Endodermal cell (in vitro differentiated cells): ENCODE measurements at regions not wholly inside any gene's neighbourhood (a gene's known extent, or its start where the extent isn't known, plus 50 kb on each side); places are given as distances from the start of the nearest gene placed in this dataset.

Experiments used
- DNase-seq: peaks from one replicate; pipeline ENCODE4 v3.0.0-alpha.2; 2017
- H3K27ac ChIP-seq: 2 replicates; pipeline ENCODE4 v1.5.1; 2013; ENCODE audit warnings: mild to moderate bottlenecking, low read depth, low read length, moderate library complexity
- H3K27me3 ChIP-seq: 2 replicates; pipeline ENCODE4 v1.6.1; 2013; ENCODE audit warnings: mild to moderate bottlenecking, low read length, moderate library complexity; ENCODE audit not compliant: insufficient read depth, control insufficient read depth, poor library complexity, severe bottlenecking
- H3K36me3 ChIP-seq: 2 replicates; pipeline ENCODE4 v1.7.0; 2013; ENCODE audit warnings: mild to moderate bottlenecking, low read length, moderate library complexity; ENCODE audit not compliant: control insufficient read depth, insufficient read depth
- H3K4me1 ChIP-seq: one replicate; pipeline ENCODE4 v1.7.0; 2013; ENCODE audit warnings: low read length; ENCODE audit not compliant: control insufficient read depth, insufficient read depth
- H3K4me3 ChIP-seq: 2 replicates; pipeline ENCODE4 v1.5.1; 2013; ENCODE audit warnings: mild to moderate bottlenecking, low read length, moderate library complexity
- H3K9ac ChIP-seq: 2 replicates; pipeline ENCODE4 v1.6.1; 2013; ENCODE audit warnings: mild to moderate bottlenecking, low read length, moderate library complexity; ENCODE audit not compliant: poor library complexity, severe bottlenecking; ENCODE audit errors: extremely low read depth
- H3K9me3 ChIP-seq: 2 replicates; pipeline ENCODE4 v1.6.1; 2013; ENCODE audit warnings: mild to moderate bottlenecking, low read length, moderate library complexity; ENCODE audit not compliant: control insufficient read depth
- H3K27ac Mint-ChIP-seq: 2 replicates; pipeline ENCODE4 v1.8.0; 2020; ENCODE audit warnings: mixed read lengths
- H3K27me3 Mint-ChIP-seq: 2 replicates; pipeline ENCODE4 v1.8.0; 2021; ENCODE audit warnings: mild to moderate bottlenecking, mixed read lengths; ENCODE audit not compliant: insufficient read depth
- H3K36me3 Mint-ChIP-seq: 2 replicates; pipeline ENCODE4 v1.8.0; 2020; ENCODE audit warnings: low read depth, mixed read lengths
- H3K4me1 Mint-ChIP-seq: 2 replicates; pipeline ENCODE4 v1.8.0; 2020; ENCODE audit warnings: mixed read lengths
- H3K4me3 Mint-ChIP-seq: 2 replicates; pipeline ENCODE4 v1.8.0; 2020; ENCODE audit warnings: mild to moderate bottlenecking, moderate library complexity, mixed read lengths
- H3K9me3 Mint-ChIP-seq: 2 replicates; pipeline ENCODE4 v1.8.0; 2020; ENCODE audit warnings: mild to moderate bottlenecking, mixed read lengths
- WGBS, 2 experiments: methylation state at CpG; one replicate each; pipeline versions ENCODE4 v1.1.5 to v1.1.7; 2013; ENCODE audit warnings: missing lambda C conversion rate in 2 of 2, mixed read lengths in 1 of 2; ENCODE audit not compliant: insufficient coverage in 1 of 2, insufficient read length in 1 of 2; 5-methylcytosine and 5-hydroxymethylcytosine counted together
- TF ChIP-seq, protein P1 (sequence below): fragments of 200-600 bp; sonication (generic); conservative IDR thresholded peaks from 2 replicates; pipeline ENCODE4 v1.5.0; 2021; ENCODE audit warnings: antibody characterized with exemption, mild to moderate bottlenecking

DNA sequence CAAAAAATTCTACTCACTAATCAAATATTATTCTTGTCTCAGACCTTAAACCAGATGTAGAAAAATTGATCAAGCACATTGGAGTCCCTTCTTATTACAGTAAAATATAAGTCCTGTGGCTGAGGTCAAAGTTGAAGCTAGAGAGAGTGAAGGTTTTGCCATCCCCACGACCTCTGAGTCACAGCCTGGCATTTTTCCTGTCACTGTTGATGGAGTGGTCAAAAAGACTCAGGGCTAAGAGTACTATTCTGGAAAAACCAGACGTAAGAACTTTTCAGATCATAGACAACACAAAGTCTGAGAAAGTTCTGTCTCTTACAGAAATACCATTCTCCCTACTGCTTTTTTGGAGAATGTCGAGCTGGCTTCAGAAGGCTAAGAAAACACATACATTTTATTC, 323.7 kb upstream of the ANKRD30A start:
- H3K27ac Mint-ChIP-seq: no peak overlapping the region
- H3K36me3 Mint-ChIP-seq: no peaks in the 10 kb centered on the region
- H3K27me3 Mint-ChIP-seq: no peaks in the 10 kb centered on the region
- TF ChIP-seq, protein P1, sequence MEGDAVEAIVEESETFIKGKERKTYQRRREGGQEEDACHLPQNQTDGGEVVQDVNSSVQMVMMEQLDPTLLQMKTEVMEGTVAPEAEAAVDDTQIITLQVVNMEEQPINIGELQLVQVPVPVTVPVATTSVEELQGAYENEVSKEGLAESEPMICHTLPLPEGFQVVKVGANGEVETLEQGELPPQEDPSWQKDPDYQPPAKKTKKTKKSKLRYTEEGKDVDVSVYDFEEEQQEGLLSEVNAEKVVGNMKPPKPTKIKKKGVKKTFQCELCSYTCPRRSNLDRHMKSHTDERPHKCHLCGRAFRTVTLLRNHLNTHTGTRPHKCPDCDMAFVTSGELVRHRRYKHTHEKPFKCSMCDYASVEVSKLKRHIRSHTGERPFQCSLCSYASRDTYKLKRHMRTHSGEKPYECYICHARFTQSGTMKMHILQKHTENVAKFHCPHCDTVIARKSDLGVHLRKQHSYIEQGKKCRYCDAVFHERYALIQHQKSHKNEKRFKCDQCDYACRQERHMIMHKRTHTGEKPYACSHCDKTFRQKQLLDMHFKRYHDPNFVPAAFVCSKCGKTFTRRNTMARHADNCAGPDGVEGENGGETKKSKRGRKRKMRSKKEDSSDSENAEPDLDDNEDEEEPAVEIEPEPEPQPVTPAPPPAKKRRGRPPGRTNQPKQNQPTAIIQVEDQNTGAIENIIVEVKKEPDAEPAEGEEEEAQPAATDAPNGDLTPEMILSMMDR: no peak
- no peak overlapping the region for H3K4me3 ChIP-seq
- no peaks in the 10 kb centered on the region for H3K4me1 Mint-ChIP-seq
- peaks cover 30% of the 10 kb centered on the region for H3K9me3 ChIP-seq
- no peak overlapping the region for H3K9ac ChIP-seq
- WGBS, 2 experiments: 64 to 70% methylated on average over 3 of the region's 3 CpGs
- H3K27ac ChIP-seq: peak overlapping the region; percentile 34
- H3K27me3 ChIP-seq: no peaks in the 10 kb centered on the region
- peaks cover 30% of the 10 kb centered on the region for H3K9me3 Mint-ChIP-seq
- H3K4me1 ChIP-seq: no peaks in the 10 kb centered on the region
- DNase-seq: no peak
- no peaks in the 10 kb centered on the region for H3K36me3 ChIP-seq
- H3K4me3 Mint-ChIP-seq: no peak overlapping the region

DNA sequence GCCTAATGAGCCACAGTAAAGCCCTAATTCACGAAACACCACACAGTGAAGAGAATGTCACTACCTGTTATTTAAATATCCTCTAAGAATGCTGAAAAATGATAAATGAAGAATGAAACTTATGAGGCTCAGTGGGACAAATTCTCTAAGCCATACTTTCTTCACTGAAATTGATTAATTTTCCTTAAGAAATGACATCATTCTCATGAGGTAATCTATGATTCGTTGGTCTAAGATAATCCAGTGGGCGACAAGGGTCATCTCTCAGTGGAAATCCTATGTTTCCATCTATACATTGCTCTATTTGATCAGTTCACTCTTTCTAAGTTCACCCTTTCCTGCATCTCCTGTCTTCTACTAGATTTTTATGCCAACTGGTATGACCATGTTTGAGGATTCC, 330.4 kb upstream of the ANKRD30A start:
- 83 to 95% methylated on average over 2 of the region's 3 CpGs for WGBS, 2 experiments
- Histone ChIP-seq H3K27ac (no peak overlapping the region), H3K4me1 (no peaks in the 10 kb centered on the region), H3K9ac (no peak overlapping the region), H3K9me3 (peaks cover 9% of the 10 kb centered on the region), H3K36me3 (no peaks in the 10 kb centered on the region), H3K27me3 (no peaks in the 10 kb centered on the region), H3K4me3 (no peak overlapping the region)
- Mint-ChIP-seq H3K4me3 (no peak overlapping the region), H3K27me3 (no peaks in the 10 kb centered on the region), H3K36me3 (no peaks in the 10 kb centered on the region), H3K9me3 (peaks cover 12% of the 10 kb centered on the region), H3K4me1 (no peaks in the 10 kb centered on the region), H3K27ac (no peak overlapping the region)
- no peak for DNase-seq
- TF ChIP-seq, protein P1: no peak

DNA sequence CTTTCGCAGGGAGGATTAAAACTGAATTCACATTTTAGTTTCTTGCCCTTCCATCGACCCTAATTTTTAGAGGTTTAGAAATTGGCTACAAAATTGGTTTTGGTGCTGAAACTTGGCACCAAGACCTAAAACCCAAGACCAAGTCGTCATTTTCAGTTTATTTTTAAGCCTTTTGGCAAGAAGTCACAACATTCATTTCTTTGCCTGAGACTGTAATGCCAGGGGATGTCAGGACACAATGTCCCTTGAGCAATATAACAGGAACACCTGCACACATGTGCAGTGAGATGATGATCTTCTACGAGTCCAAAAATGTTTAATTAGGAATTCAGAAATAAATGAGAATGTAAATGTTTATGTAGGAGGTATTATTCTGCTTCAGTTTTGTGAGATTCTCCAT, 335.4 kb upstream of the ANKRD30A start:
- Histone ChIP-seq H3K36me3 (no peaks in the 10 kb centered on the region), H3K27ac (no peak overlapping the region), H3K9me3 (no peaks in the 10 kb centered on the region), H3K4me3 (no peak overlapping the region), H3K27me3 (no peaks in the 10 kb centered on the region), H3K4me1 (no peaks in the 10 kb centered on the region), H3K9ac (no peak overlapping the region)
- Mint-ChIP-seq H3K9me3 (peaks cover 7% of the 10 kb centered on the region), H3K27ac (no peak overlapping the region), H3K36me3 (no peaks in the 10 kb centered on the region), H3K27me3 (no peaks in the 10 kb centered on the region), H3K4me1 (no peaks in the 10 kb centered on the region), H3K4me3 (no peak overlapping the region)
- 77 to 84% methylated on average over 3 to 4 of the region's 4 CpGs for WGBS, 2 experiments
- no peak for DNase-seq
- TF ChIP-seq, protein P1: no peak
